ENCODE measurements at regions not wholly inside any gene's neighbourhood (a gene's known extent, or its start where the extent isn't known, plus 50 kb on each side); places are given as distances from the start of the nearest gene placed in this dataset.

- no peak overlapping the region for H3K4me3 ChIP-seq (ENCODE audit: control insufficient read depth, low read depth, low read length)
- TF ChIP-seq CTCF (IDR thresholded peaks at IDR 0.05; ENCODE audit: control insufficient read depth, insufficient read depth, low read depth, low read length, missing control alignments) = no peak
- no peak for DNase-seq (ENCODE audit: low read depth)
These were observed 82.5 kb upstream of the SP4 start for GRCh38 chr7:21345361-21345760.

GRCh38 chr7:21346297-21346696 lies 81.6 kb upstream of the SP4 start:
- H3K4me3 ChIP-seq (ENCODE audit: control insufficient read depth, low read depth, low read length) = no peak overlapping the region
- DNase-seq (ENCODE audit: low read depth) = no peak
- no peak for TF ChIP-seq CTCF (IDR thresholded peaks at IDR 0.05; ENCODE audit: control insufficient read depth, insufficient read depth, low read depth, low read length, missing control alignments)

- TF ChIP-seq CTCF (IDR thresholded peaks at IDR 0.05; ENCODE audit: control insufficient read depth, insufficient read depth, low read depth, low read length, missing control alignments) = no peak
- DNase-seq (ENCODE audit: low read depth) = no peak
- no peak overlapping the region for H3K4me3 ChIP-seq (ENCODE audit: control insufficient read depth, low read depth, low read length)
These were observed 75.1 kb upstream of the SP4 start for GRCh38 chr7:21352540-21353387.

- no peak for DNase-seq (ENCODE audit: low read depth)
- TF ChIP-seq CTCF (IDR thresholded peaks at IDR 0.05; ENCODE audit: control insufficient read depth, insufficient read depth, low read depth, low read length, missing control alignments) = no peak
- no peak overlapping the region for H3K4me3 ChIP-seq (ENCODE audit: control insufficient read depth, low read depth, low read length)
These were observed 74.5 kb upstream of the SP4 start for GRCh38 chr7:21353388-21353780.

GRCh38 chr7:21354284-21354683 lies 73.6 kb upstream of the SP4 start:
- no peak for TF ChIP-seq CTCF (IDR thresholded peaks at IDR 0.05; ENCODE audit: control insufficient read depth, insufficient read depth, low read depth, low read length, missing control alignments)
- H3K4me3 ChIP-seq (ENCODE audit: control insufficient read depth, low read depth, low read length) = no peak overlapping the region
- DNase-seq (ENCODE audit: low read depth) = no peak

GRCh38 chr7:21355406-21355874 lies 72.4 kb upstream of the SP4 start:
- DNase-seq (ENCODE audit: low read depth) = no peak
- no peak for TF ChIP-seq CTCF (IDR thresholded peaks at IDR 0.05; ENCODE audit: control insufficient read depth, insufficient read depth, low read depth, low read length, missing control alignments)
- no peak overlapping the region for H3K4me3 ChIP-seq (ENCODE audit: control insufficient read depth, low read depth, low read length)
